ENCODE measurements at regions not wholly inside any gene's neighbourhood (a gene's known extent, or its start where the extent isn't known, plus 50 kb on each side); places are given as distances from the start of the nearest gene placed in this dataset.
A peak's percentile ranks its signal among the peaks of the same experiment; 100 is the strongest.

DNA sequence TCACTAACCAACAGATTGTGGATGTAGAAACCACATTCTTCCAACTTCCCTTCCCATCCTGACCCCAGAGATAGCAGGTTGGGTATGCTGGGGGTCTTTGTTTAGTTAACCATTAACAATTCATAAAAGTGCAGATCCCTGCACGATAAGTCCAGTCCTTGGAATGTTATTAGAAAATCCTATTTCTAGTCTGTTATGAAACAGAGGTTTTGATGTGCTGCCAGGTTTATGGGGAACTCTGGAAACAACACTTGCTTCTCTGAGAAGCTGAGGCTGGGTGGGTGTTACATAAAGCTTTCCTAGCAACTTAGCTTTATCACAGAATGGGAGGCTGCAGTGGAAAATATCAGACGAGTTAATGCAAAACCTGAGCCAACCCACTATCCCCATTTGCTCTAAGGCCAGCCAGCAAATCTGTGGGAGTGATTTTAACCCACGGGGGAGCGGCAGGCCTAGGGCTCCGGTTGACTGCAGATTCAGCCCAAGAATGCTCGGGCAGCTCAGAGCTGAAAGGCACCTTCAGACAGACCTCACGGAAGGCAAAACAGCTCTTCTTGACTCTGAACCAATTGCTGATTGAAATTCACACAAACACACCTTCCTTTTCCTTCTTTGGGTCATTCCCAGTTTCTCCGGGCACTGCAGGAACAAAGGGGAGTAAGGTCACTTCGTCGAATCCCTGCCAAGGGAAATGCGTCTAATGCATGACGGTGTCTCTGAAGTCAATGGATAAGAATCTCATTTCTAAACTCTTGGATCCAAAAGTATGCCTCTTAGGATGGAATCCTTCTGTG lies 111.7 kb upstream of the IRF2BP2 start (continued):
- no peak; the same call in 1 of the 2 replicates for TF ChIP-seq ZC3H13 (CRISPR knock-in tag; IDR thresholded peaks at IDR 0.05)
- TF ChIP-seq MZF1 (CRISPR knock-in tag; IDR thresholded peaks at IDR 0.05; ENCODE audit: borderline replicate concordance) = no peak
- no peak for TF ChIP-seq SIN3B (IDR thresholded peaks at IDR 0.05; ENCODE audit: low read length)
- TF ChIP-seq KAT8 (CRISPR knock-in tag; IDR thresholded peaks at IDR 0.05) = peak; percentile 72
- TF ChIP-seq GATAD2A (CRISPR knock-in tag; IDR thresholded peaks at IDR 0.05) = peak; percentile 92
- no peak for TF ChIP-seq ZNF468 (CRISPR knock-in tag; IDR thresholded peaks at IDR 0.05)
- TF ChIP-seq ZNF768 (CRISPR knock-in tag; IDR thresholded peaks at IDR 0.05) = no peak
- TF ChIP-seq, protein P1, sequence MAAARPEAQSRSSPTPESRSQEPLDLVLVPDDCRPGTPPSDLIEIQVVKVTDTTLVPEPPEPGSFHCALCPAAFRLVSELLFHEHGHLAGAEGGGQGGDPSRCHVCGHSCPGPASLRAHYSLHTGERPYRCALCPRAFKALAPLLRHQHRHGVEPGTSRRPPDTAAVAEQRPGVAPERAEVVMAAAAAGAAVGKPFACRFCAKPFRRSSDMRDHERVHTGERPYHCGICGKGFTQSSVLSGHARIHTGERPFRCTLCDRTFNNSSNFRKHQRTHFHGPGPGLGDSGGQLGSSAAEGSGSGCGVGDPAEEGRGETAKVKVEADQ (CRISPR knock-in tag; IDR thresholded peaks at IDR 0.05; ENCODE audit: borderline replicate concordance) = 0 out of 2 replicates have a peak, but pooled peaks have one; percentile 56
- TF ChIP-seq YEATS2 (CRISPR knock-in tag; IDR thresholded peaks at IDR 0.05; ENCODE audit: borderline replicate concordance) = no peak
- no peak for TF ChIP-seq RFXANK (CRISPR knock-in tag; IDR thresholded peaks at IDR 0.05)
- TF ChIP-seq ZBTB8A (CRISPR knock-in tag; IDR thresholded peaks at IDR 0.05; ENCODE audit: borderline replicate concordance, low read depth) = no peak
- TF ChIP-seq MTF1 (CRISPR knock-in tag; IDR thresholded peaks at IDR 0.05) = no peak
- TF ChIP-seq, protein P2, sequence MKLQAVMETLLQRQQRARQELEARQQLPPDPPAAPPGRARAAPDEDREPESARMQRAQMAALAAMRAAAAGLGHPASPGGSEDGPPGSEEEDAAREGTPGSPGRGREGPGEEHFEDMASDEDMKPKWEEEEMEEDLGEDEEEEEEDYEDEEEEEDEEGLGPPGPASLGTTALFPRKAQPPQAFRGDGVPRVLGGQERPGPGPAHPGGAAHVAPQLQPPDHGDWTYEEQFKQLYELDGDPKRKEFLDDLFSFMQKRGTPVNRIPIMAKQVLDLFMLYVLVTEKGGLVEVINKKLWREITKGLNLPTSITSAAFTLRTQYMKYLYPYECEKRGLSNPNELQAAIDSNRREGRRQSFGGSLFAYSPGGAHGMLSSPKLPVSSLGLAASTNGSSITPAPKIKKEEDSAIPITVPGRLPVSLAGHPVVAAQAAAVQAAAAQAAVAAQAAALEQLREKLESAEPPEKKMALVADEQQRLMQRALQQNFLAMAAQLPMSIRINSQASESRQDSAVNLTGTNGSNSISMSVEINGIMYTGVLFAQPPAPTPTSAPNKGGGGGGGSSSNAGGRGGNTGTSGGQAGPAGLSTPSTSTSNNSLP (IDR thresholded peaks at IDR 0.05; ENCODE audit: low read depth, low read length) = peak; percentile 15; the same call in 1 of the 2 replicates
- no peak; the same call in 1 of the 2 replicates for TF ChIP-seq PAF1 (CRISPR knock-in tag; IDR thresholded peaks at IDR 0.05)
- peak; percentile 68 for TF ChIP-seq HDAC1 (CRISPR knock-in tag; IDR thresholded peaks at IDR 0.05)
- no peak for TF ChIP-seq SCMH1 (CRISPR knock-in tag; IDR thresholded peaks at IDR 0.05; ENCODE audit: borderline replicate concordance)
- no peak; the same call in 1 of the 2 replicates for TF ChIP-seq ESRRA (CRISPR knock-in tag; IDR thresholded peaks at IDR 0.05; ENCODE audit: low read depth)
- no peak for TF ChIP-seq AHR (CRISPR knock-in tag; IDR thresholded peaks at IDR 0.05)
- no peak for TF ChIP-seq ZNF616 (CRISPR knock-in tag; IDR thresholded peaks at IDR 0.05; ENCODE audit: low read depth)
- TF ChIP-seq ZSCAN29 (CRISPR knock-in tag; conservative IDR thresholded peaks at IDR 0.05) = peak; percentile 15; the same call in 1 of the 2 replicates
- TF ChIP-seq CC2D1A (CRISPR knock-in tag; IDR thresholded peaks at IDR 0.05) = no peak
- no peak for TF ChIP-seq PTBP1 (IDR thresholded peaks at IDR 0.05; ENCODE audit: low read depth, low read length, poor library complexity, severe bottlenecking)
- no peak for TF ChIP-seq PCBP2 (optimal IDR thresholded peaks at IDR 0.05; ENCODE audit: low read depth, low read length, poor library complexity, severe bottlenecking)
- no peak for TF ChIP-seq ARID2 (CRISPR knock-in tag; IDR thresholded peaks at IDR 0.05; ENCODE audit: borderline replicate concordance)
- TF ChIP-seq ZNF761 (CRISPR knock-in tag; conservative IDR thresholded peaks at IDR 0.05) = no peak
- TF ChIP-seq ZNF10 (CRISPR knock-in tag; IDR thresholded peaks at IDR 0.05; ENCODE audit: borderline replicate concordance, low read depth) = no peak
